ENCODE measurements at regions not wholly inside any gene's neighbourhood (a gene's known extent, or its start where the extent isn't known, plus 50 kb on each side); places are given as distances from the start of the nearest gene placed in this dataset.
"Not testable (repeated sequence)": the region's sequence is repeated elsewhere in the genome, so short reads cannot be mapped to it uniquely, and the experiment has no call there.

DNA sequence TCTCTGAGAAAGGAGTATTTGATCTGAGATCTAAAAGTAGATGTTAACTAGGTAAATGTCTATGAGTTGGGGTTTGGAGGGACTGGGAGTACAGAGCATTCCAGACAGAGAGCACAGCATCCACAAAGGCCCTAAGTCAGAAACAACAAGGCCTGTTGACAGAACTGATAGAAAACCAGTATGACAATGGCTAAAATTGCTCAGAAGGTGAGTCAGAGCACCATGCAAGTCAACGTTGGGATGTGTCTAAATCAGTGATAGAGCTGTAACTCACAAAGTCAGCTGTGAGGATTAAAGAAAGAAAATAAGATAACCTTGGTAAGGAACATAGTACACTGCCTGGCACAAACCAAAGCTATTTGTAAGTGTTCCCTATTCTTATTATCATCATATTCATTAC is 124.0 kb downstream of the CETN3 start:
- intact Hi-C loops (cut with micrococcal nuclease): no loop called here

DNA sequence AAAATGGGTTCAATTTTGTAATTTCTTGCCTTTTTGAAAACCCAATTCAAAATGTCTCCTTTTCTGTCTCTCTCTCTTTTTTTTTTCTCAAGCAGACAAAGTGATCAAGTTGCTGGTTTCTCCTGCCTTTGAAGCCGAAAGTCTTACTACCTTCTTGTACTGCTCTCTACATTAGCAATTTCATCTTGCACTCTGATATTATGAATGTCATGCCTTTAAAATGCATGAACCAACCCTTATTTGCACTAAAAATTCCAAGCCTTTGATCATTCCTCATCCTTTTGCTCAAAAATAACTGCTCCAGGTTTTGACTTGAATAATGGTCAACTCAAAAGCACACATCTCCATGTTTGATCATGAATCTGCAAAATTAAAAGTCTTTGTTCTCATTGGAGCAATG is 125.2 kb downstream of the CETN3 start:
- intact Hi-C loops (cut with micrococcal nuclease): no loop called here

DNA sequence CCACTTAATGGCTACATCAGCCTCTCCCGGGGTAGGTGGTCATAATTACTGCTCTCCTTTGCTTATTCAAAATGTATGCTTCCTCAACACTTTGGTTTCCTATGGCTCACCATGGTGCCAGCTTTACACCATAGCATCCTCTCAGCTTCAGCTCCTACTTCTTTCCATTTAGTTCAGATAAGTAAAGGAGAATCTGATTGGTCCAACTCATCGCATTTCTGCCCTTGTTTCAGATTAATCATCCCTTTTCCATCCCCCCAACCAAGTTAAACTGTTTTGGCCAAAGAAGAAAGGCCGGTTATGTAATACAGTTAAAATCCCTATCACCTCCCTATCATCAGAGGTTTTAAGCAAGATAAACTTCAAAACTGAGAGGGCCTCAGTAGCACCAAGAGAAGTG is 130.5 kb downstream of the CETN3 start:
- intact Hi-C loops (cut with micrococcal nuclease): no loop called here

DNA sequence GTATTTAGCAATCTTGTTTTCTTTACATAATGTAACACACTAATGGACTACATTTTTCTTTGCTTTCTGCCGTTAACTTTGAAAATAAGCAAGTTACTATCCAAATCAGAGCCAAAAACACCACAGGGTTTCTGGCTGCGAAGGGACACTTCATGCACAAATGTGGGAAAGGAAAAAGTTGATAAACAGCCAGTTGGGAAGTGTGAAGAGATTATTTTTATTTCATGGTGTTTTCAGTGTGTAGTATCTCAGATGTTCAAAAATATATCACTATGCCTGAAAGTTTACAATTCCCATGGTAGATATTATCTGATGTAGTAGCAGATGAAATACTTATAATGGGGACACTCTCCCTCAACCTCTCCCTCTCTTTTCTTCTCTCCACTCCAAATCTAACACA is 135.3 kb downstream of the CETN3 start:
- intact Hi-C loops (cut with micrococcal nuclease): no loop called here

DNA sequence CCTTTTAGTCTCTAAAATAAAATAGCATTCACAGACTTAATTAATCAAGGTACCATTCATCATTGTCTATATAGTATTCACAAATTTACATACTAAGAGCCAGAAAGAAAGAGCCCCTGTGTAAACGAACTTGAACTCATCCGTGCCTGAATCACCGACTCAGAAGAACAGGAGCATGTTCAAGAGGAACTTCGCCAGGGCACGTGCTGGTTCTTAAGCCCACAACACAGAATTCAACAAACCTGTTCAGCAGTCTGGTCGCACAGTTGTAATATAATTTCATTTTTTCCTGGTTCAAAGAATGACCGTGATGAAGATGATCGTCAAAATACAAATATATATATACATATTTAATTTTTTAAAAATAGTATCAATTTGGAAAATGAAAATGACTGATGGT is 141.9 kb downstream of the CETN3 start:
- intact Hi-C loops (cut with micrococcal nuclease): loop anchor here (10.0 kb wide), 1 partner anchor 267 kb away; no protein-coding TSS in a partner anchor

DNA sequence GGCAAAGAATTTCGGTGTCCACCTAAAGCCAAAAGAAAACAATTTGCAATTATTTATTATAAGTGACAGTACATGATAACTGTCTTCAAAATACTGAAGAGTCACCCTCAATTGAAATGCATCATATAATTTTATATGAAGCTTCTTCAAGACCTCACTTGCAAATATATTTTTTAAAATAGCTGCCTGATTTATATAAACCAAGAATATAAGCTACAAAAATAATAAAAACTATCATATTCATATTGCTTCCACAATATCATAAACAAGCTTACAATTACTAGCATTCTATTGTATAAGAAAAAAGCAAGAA is 144.1 kb downstream of the CETN3 start:
- intact Hi-C loops (cut with micrococcal nuclease): loop anchor here (1.0 to 10.0 kb wide), 4 partner anchors 169 to 1536 kb away; no protein-coding TSS in a partner anchor

DNA sequence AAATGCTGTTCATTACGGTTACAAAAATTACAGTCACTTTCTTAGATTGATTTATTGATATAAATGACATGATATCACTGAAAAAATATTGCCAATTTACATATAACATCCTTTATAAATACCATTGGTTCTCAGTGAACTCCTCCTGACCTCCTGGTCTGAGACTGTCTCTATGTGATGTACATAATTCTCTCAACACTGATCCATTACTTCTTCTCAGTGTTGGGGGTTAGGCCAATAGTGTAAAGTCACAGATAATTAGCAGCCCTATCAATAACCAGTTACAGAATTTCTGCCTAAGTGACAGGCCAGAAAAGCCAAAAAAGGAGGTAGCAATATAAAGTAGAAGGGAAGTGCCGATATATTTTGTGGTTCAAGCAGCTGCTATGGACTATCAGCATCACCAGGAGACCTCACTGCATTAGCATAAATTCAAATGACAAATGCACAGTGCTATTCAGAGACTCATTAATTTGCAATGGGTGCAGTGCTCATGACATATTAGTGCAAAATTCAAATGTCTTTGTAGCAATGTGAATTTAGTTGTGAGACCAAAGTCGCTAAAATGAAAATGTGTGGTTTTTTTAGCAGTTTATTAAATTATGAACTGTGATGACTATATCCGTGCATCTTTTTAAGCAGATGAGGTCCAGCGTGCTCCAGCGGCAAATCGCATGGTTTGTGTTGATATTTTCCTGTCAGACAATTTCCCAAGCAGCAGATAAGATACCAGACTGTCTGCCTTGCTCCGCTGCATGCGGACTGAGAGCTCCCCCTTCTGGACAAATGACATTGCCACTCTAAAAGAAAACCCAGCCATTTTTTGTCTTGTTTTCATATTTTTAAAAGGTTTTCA is 144.6 kb downstream of the CETN3 start:
- intact Hi-C loops (cut with micrococcal nuclease): loop anchor here (1.0 to 10.0 kb wide), 4 partner anchors 169 to 1536 kb away; no protein-coding TSS in a partner anchor

DNA sequence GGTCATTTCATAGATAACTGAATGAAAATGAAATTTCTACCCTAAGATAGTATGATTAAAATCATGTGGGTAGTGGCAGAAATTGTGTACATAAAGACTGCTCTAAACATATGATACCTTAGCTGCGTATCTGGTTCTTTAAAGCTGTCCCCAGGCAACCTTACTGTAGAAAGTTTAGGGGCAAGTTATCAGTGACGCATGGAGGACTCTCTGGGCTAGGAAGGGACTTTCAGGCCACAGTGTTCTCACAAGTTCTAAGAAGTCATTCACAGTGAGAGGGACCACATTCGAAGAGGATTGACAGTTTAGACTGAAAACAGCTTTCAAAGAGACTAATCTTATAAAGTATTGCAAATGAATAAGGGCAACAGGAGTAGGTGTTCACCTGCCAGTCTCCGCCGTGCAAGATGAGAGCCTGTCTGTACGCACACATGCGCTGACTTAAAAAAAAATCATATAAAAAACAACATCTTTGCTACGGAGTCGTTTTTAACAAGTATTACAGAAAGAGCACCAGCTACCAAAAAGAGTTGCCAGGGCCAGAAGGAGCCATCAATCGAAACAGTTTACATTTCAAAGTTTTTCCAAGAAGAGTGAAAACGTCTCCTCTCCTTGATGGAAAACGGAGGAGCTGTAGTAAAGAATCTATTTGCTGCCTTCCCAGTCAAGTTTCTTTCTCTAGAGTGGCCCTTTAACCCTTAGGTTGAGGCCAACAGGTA is 146.3 kb downstream of the CETN3 start:
- intact Hi-C loops (cut with micrococcal nuclease): loop anchor here (10.0 kb wide), 1 partner anchor 272 kb away; no protein-coding TSS in a partner anchor

DNA sequence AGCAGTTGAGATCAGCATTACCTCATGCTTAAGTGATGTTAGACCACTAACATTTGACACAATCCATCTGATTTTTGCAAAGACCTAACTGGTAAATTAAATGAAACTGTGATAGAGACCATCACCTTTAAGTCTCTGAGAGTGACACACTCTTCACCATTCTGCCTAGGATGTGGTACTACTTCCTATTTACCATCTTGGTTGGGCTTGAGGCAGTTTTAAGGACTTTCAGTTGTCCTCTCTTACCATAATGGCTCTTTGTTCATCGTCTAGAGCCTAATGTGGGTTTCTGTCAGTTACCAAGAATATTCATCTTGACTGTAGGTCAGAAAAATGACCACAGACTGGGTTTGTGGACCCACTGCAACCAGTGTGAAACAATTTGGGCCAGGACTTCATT is 158.1 kb downstream of the CETN3 start:
- intact Hi-C loops (cut with micrococcal nuclease): no loop called here

DNA sequence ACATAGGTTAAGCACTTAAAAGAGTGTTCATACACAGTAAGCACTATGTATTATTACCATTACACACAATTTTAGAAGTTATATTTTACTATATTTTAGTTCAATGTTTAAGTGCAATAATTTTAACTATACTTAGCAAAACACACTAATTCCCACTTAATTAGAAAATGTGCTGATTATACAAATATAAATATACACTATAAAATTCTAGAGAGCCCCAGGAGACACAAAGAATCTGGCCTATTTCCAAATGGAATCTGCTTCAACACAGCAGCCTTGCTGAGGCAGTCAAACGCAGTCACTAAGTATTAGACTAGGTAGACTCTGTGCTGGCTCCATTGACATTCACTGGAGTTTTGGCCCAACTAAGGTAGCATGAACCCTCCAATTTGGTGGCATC is 160.9 kb downstream of the CETN3 start:
- intact Hi-C loops (cut with micrococcal nuclease): no loop called here

DNA sequence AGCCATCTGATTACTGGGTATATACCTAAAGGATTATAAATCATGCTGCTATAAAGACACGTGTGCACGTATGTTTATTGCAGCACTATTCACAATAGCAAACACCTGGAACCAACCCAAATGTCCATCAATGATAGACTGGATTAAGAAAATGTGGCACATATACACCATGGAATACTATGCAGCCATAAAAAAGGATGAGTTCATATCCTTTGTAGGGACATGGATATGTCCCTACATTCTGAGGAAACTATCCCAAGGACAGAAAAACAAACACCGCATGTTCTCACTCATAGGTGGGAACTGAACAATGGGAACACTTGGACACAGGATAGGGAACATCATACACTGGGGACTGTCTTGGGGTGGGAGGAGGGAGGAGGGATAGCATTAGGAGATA is 165.7 kb downstream of the CETN3 start:
- intact Hi-C loops (cut with micrococcal nuclease): not testable (repeated sequence)

DNA sequence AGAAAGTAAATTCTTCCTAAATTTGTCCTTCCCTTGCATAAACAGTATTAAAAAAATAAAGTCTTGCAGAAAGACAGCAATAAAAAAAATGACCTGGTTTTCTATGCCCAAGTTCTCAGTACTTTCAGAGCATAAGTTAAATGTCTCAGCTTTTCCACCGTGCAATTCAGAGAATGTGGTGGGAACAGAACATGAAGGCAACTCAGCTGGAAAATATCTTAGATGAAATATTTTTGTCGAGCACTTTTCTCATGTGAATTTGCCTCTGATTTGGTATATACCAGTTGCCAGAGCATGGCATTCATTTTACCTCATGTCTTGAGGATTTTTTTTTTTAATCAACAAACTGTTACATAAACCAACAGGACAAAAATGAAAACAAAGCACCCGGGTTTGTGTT is 176.1 kb downstream of the CETN3 start:
- intact Hi-C loops (cut with micrococcal nuclease): no loop called here

DNA sequence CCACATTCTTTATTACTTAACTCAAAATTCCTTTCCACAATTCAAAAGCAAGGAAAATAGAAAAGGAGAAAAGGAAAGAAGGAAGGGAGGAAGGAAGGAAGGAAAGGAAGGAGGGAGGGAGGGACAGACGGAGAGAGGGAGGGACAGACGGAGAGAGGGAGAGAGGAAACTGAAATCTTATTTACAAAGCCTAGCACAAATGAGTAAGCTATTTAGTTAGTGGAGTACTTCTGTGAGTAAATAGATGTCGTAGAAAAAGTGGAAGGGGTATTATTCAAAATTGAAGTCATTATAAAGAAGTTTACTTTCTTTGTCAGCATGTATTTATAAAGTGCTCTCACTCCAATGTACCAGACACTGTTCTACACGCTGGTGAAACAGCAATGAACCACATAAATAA is 177.9 kb downstream of the CETN3 start:
- intact Hi-C loops (cut with micrococcal nuclease): no loop called here

DNA sequence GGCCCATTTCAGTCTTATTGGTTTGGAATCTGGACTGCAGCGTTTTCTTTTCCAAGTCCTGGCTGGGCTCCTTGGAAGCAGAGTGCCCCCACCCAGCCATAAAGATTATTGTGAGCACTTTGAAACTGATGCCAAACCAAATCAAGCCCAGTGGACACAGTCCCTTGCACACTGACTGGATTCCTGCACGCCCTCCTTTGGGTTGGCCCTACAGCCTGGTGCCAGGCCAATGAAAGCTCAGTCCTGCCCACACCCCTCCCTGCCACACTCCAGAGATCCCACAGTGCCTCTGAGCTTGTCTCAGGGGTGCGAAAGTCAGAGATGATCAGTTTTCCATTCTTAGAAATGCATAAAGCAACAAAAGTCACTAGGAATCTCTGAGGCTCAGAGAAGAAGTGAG is 181.9 kb downstream of the CETN3 start:
- intact Hi-C loops (cut with micrococcal nuclease): no loop called here

DNA sequence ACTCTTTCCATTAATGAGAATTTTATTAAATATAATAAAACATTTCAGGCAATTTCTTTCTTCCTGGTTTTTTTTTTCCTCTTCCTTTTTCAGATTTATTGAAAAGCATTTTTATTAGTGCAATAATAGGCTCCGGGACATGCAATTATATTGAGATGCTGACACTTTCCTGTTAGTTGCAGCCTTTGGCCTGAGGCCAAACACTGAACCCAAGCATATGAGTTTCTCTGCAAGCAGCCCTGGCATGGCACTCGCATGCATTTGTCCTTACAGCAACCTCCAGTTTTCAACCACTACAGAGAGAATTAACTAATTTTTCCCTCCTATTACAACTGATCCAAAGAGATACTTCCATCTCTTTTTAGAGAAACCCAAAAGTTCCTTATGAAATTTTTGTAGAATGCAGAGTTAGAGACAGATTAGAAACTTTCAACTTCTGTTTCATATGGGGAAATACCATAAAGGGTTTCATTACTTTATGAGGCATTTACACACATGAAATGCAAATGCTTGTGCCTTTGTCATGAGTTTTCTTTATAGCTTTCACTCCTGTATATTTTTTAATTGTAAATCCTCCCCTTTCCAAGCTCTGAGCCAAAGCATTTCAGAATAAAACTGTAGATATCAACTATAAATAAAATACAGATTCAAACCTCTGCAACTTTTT is 183.0 kb downstream of the CETN3 start:
- intact Hi-C loops (cut with micrococcal nuclease): no loop called here

DNA sequence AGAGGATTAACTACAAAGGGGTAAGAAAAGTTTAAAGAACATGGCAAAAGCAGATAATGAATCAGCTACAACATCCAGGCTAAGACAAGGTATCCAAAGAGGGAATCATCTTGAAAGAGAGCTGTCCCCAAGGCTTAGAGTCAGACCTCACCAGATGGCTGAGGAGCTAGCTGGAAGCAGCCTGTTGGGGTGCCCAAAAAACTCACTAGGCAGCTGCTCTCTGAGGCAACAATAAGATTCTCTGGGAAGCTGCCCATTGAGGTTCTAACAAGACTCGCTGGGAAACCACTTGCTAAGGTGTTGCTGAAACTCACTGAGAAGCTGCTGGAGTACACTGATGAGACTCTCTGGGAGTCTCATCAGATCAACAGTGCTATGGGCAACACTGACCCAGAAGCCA is 185.2 kb downstream of the CETN3 start:
- intact Hi-C loops (cut with micrococcal nuclease): no loop called here

DNA sequence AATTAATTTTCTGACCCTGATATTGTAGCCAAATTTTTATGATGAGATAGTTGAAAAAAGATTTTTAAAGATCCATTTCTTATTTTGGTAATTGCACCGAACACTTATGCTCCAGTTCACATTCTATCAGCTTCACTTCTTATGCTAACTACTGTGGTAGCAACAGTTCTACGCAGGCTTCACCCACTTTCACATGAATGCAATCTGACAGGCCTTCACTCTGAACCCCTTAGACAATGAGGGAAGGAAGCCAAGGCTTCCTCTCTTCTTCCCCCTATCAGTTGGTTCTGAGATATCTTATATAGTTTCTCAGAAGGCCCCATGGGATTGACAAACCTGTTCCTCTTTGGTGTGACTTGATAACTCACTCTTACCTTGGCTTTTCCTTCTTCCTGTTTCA is 185.8 kb downstream of the CETN3 start:
- intact Hi-C loops (cut with micrococcal nuclease): no loop called here

DNA sequence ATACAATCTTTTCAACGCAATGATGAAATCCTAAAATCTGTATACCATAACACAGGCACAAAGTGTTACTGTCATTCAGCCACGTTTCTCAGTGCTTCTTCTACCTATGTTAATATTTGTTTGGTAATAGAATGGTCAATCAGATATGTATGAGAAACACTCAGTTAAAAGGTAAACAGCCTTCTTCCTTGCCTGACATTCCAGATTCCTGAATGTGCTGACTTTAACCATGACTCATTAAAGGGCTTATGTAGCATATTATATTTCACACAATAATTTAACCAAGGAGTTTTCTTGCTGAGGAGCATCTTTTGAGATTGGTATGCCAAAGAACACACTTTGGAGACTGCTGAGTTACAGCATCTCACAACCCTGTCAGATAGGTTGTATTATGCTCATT is 187.6 kb downstream of the CETN3 start:
- intact Hi-C loops (cut with micrococcal nuclease): no loop called here

DNA sequence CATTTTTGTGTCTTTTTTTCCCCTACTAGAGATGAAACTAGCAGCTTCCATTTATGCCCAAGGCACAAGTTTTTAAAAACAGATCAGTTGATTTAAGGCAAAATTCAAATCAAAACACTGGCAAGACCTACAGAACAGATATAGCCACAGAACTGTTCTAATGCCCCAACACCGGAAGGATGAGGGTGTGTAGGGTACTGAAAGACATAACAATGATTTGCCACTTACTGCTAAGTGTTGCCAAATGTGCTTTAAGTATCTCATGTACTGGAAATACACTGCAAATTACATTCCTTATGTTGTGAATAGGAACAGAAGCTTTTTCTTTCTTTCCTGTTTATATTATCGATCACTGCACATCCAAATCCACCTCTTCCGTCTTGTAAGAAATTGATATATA is 189.0 kb downstream of the CETN3 start:
- intact Hi-C loops (cut with micrococcal nuclease): no loop called here

DNA sequence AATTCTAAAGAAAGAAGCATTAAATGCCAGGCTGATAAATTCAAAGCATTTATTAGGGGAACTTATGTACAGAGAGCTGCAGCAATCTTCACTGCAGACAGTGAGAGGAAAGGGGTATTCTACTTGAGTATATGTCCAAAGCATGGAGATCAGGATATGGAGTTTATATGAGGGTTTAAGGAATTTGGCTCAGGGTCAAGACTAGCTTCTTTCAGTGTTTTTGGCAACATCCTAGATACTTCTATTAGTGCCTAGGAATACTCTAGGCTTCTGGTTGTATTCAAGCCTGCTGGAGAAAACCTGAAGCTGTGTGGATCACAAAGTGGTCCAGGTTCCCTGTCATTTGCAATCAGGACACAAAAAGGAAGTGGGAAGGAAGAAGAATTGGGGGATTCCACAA is 194.6 kb downstream of the CETN3 start:
- intact Hi-C loops (cut with micrococcal nuclease): no loop called here

DNA sequence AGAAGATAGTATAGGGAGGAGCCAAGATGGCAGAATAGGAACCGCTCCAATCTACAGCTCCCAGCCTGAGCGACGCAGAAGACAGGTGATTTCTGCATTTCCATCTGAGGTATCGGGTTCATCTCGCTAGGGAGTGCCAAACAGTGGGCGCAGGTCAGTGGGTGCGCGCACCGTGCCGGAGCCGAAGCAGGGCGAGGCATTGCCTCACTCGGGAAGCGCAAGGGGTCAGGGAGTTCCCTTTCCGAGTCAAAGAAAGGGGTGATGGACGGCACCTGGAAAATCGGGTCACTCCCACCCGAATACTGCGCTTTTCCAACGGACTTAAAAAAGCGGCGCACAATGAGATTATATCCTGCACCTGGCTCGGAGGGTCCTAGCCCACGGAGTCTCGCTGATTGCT is 201.2 kb downstream of the CETN3 start:
- intact Hi-C loops (cut with micrococcal nuclease): not testable (repeated sequence)

DNA sequence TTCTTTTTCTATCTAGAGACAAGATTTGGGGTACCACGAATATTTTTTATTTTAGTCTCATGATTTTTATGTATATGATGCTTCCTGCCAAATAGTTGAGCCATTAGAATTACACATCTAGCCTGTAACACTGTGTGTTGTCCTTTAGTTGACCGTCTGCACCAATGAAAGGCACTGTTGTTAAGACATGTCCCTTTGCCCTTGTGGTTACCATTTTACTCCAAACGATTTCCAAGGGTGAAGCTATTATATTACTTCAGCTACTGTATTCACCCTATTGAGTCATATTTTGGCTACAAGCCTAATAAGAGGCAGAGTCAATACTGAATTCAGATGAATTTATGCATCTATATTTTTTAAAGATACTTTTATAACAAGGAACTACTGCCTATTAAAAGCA is 207.6 kb downstream of the CETN3 start:
- intact Hi-C loops (cut with micrococcal nuclease): no loop called here

Measured in T-helper 1 cell treated with Interleukin-12 subunit alpha and Interleukin-12 subunit beta and Interleukin-4 antibody, amounts not matched to agents 30 ng/mL and 1 ng/mL, for 36 hours (primary cell).